Naive thymus-derived CD4-positive, alpha-beta T cell (primary cell): ENCODE measurements at regions not wholly inside any gene's neighbourhood (a gene's known extent, or its start where the extent isn't known, plus 50 kb on each side); places are given as distances from the start of the nearest gene placed in this dataset.

Experiments used
- ATAC-seq: fragments of 150-1000 bp; cut with Tn5 transposase; 2 replicates; pipeline ENCODE4 v1.10.0; 2021; ENCODE audit warnings: mild to moderate bottlenecking, moderate library complexity
- CTCF ChIA-PET: fragments of 350-600 bp; sonication (Branson Sonifier 250); formaldehyde crosslinking; loops from one replicate; lab custom pipeline; 2021; ENCODE audit warnings: antibody characterized with exemption; lab: Charles Lee
- POLR2A ChIA-PET: fragments of 350-600 bp; sonication (Branson Sonifier 250); formaldehyde crosslinking; loops from one replicate; lab custom pipeline; 2021; ENCODE audit warnings: antibody characterized with exemption, inconsistent platforms; lab: Charles Lee
- DNase-seq, 9 donors: peaks; one replicate each; pipeline versions ENCODE4 v3.0.0 to v3.0.0-alpha.2; 2020 to 2022; ENCODE audit warnings: mixed read lengths in 1 of 9
- H3K27ac ChIP-seq: one replicate; pipeline ENCODE4 v1.7.0; 2013; ENCODE audit warnings: mild to moderate bottlenecking, low read depth, low read length, moderate library complexity
- H3K27me3 ChIP-seq, 2 donors: one replicate each; pipeline ENCODE4 v1.7.0; 2013; ENCODE audit warnings: low read length in 2 of 2, mild to moderate bottlenecking in 2 of 2, moderate library complexity in 2 of 2; ENCODE audit not compliant: control insufficient read depth in 2 of 2, insufficient read depth in 2 of 2
- H3K36me3 ChIP-seq, 3 experiments: 1 replicate in 2 of 3; 2 replicates in 1 of 3; pipeline ENCODE4 v1.7.0; 2013; ENCODE audit warnings: low read length in 3 of 3, mild to moderate bottlenecking in 3 of 3, moderate library complexity in 1 of 3; ENCODE audit not compliant: insufficient read depth in 3 of 3, control insufficient read depth in 2 of 3
- H3K4me1 ChIP-seq, 2 donors: one replicate each; pipeline ENCODE4 v1.7.0; 2013; ENCODE audit warnings: low read length in 2 of 2, mild to moderate bottlenecking in 2 of 2, moderate library complexity in 1 of 2; ENCODE audit not compliant: control insufficient read depth in 2 of 2, insufficient read depth in 2 of 2
- H3K4me3 ChIP-seq: 2 replicates; pipeline ENCODE4 v1.7.0; 2013; ENCODE audit warnings: mild to moderate bottlenecking, low read length
- H3K9me3 ChIP-seq, 3 experiments: 1 replicate in 2 of 3; 2 replicates in 1 of 3; pipeline ENCODE4 v1.7.0; 2013; ENCODE audit warnings: low read length in 3 of 3; ENCODE audit not compliant: control insufficient read depth in 2 of 3
- H3K27ac Mint-ChIP-seq, 9 donors: one replicate each; pipeline ENCODE4 v1.8.0; 2020 to 2022; ENCODE audit warnings: mixed read lengths in 9 of 9, mild to moderate bottlenecking in 8 of 9, moderate library complexity in 5 of 9, inconsistent platforms in 2 of 9
- H3K27me3 Mint-ChIP-seq, 5 donors: one replicate each; pipeline ENCODE4 v1.8.0; 2021 to 2022; ENCODE audit warnings: mixed read lengths in 5 of 5, mild to moderate bottlenecking in 1 of 5
- H3K36me3 Mint-ChIP-seq, 5 donors: one replicate each; pipeline ENCODE4 v1.8.0; 2020 to 2022; ENCODE audit warnings: mixed read lengths in 5 of 5, mild to moderate bottlenecking in 3 of 5, inconsistent platforms in 1 of 5
- H3K4me1 Mint-ChIP-seq, 7 donors: one replicate each; pipeline ENCODE4 v1.8.0; 2020 to 2022; ENCODE audit warnings: mixed read lengths in 7 of 7, mild to moderate bottlenecking in 3 of 7, inconsistent platforms in 1 of 7
- H3K4me3 Mint-ChIP-seq, 10 donors: one replicate each; pipeline ENCODE4 v1.8.0; 2020 to 2022; ENCODE audit warnings: mild to moderate bottlenecking in 10 of 10, mixed read lengths in 10 of 10, moderate library complexity in 6 of 10, inconsistent platforms in 2 of 10
- H3K9me3 Mint-ChIP-seq, 11 donors: one replicate each; pipeline ENCODE4 v1.8.0; 2020 to 2022; ENCODE audit warnings: mixed read lengths in 11 of 11, mild to moderate bottlenecking in 4 of 11, inconsistent platforms in 1 of 11, moderate library complexity in 1 of 11
- intact Hi-C, 2 donors: fragments of 100-400 bp; cut with micrococcal nuclease; formaldehyde crosslinking; loops; one replicate each; pipeline ENCODE4 v1.15.1; 2023

- no peak overlapping the region for H3K27ac ChIP-seq
- Mint-ChIP-seq H3K4me1 (peaks cover 0 to 2% (median 0%) of the 10 kb centered on the region in 7 donors), H3K27me3 (peaks cover 0 to 21% (median 12%) of the 10 kb centered on the region in 5 donors), H3K9me3 (peaks cover 0 to 8% (median 2%) of the 10 kb centered on the region in 11 donors), H3K36me3 (peaks cover 0 to 4% (median 0%) of the 10 kb centered on the region in 5 donors), H3K4me3 (no peak overlapping the region), H3K27ac (no peak overlapping the region)
- POLR2A ChIA-PET: no interaction called here
- ATAC-seq (no peak), DNase-seq (no peak)
- no peaks in the 10 kb centered on the region for H3K4me1 ChIP-seq
- no peaks in the 10 kb centered on the region for H3K9me3 ChIP-seq
- no peak overlapping the region for H3K4me3 ChIP-seq
- H3K27me3 ChIP-seq: no peaks in the 10 kb centered on the region
- no peaks in the 10 kb centered on the region for H3K36me3 ChIP-seq
- CTCF ChIA-PET: no interaction called here
- intact Hi-C loops: no loop called here
Measured at GRCh38 chr1:5734414-5734813, 257.8 kb downstream of the NPHP4 start.

DNA sequence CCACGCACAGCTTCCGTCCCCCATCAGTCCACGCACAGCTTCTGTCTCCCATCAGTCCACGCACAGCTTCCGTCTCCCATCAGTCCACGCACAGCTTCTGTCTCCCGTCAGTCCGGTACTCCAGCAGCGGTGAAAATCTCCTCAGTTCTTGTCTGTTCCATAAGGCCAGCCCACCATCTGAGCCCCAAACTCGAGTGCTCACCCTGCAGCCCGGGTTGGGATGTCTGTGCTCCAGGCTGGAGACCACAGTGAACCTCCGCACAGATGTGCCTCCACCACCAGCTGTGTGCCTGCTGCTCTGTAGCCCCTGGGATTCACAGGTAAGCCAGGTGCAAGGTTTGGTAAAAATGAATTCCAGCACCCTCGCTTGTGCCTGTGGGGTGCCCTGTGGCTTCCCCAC lies 258.6 kb downstream of the NPHP4 start:
- Histone ChIP-seq H3K4me1 (no peaks in the 10 kb centered on the region), H3K36me3 (no peaks in the 10 kb centered on the region), H3K4me3 (no peak overlapping the region), H3K9me3 (no peaks in the 10 kb centered on the region), H3K27me3 (no peaks in the 10 kb centered on the region), H3K27ac (no peak overlapping the region)
- peaks cover 0 to 2% (median 0%) of the 10 kb centered on the region in 7 donors for H3K4me1 Mint-ChIP-seq
- H3K27me3 Mint-ChIP-seq: peaks cover 0 to 23% (median 12%) of the 10 kb centered on the region in 5 donors
- H3K36me3 Mint-ChIP-seq: peaks cover 0 to 4% (median 0%) of the 10 kb centered on the region in 5 donors
- intact Hi-C loops: no loop called here
- no peak overlapping the region for H3K4me3 Mint-ChIP-seq
- H3K9me3 Mint-ChIP-seq: peaks cover 0 to 8% (median 2%) of the 10 kb centered on the region in 11 donors
- no peak overlapping the region for H3K27ac Mint-ChIP-seq
- POLR2A ChIA-PET: no interaction called here
- ATAC-seq (no peak), DNase-seq (no peak)
- CTCF ChIA-PET: no interaction called here

DNA sequence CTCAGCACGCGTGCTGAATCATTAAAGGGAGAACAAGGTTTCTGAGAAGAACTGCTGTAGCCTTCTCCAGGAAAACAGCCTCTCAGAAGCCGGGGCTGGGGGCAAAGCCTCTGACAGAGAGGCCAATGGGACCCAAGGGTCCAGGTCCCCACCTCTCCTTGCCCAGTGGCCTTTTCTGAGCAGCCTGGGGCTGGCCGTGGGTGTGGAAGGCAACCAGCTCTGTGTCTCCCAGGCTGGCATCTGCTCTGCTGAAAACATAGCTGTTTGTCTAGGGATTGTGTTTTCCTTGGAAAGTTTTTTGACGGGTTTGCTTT lies 261.2 kb downstream of the NPHP4 start:
- DNase-seq (no peak), ATAC-seq (no peak)
- Histone ChIP-seq H3K27me3 (no peaks in the 10 kb centered on the region), H3K36me3 (no peaks in the 10 kb centered on the region), H3K27ac (no peak overlapping the region), H3K4me1 (no peaks in the 10 kb centered on the region), H3K9me3 (no peaks in the 10 kb centered on the region), H3K4me3 (no peak overlapping the region)
- intact Hi-C loops: no loop called here
- Mint-ChIP-seq H3K9me3 (peaks cover 0 to 4% (median 0%) of the 10 kb centered on the region in 11 donors), H3K4me3 (no peak overlapping the region), H3K27ac (no peak overlapping the region), H3K4me1 (no peaks in the 10 kb centered on the region), H3K27me3 (peaks cover 0 to 30% (median 9%) of the 10 kb centered on the region in 5 donors), H3K36me3 (no peaks in the 10 kb centered on the region)
- POLR2A ChIA-PET: no interaction called here
- CTCF ChIA-PET: no interaction called here

GRCh38 chr1:5730272-5731109 lies 261.7 kb downstream of the NPHP4 start:
- DNase-seq (no peak), ATAC-seq (no peak)
- H3K27ac Mint-ChIP-seq: no peak overlapping the region
- POLR2A ChIA-PET: no interaction called here
- no peaks in the 10 kb centered on the region for H3K9me3 ChIP-seq
- peaks cover 0 to 3% (median 0%) of the 10 kb centered on the region in 11 donors for H3K9me3 Mint-ChIP-seq
- no peaks in the 10 kb centered on the region for H3K27me3 ChIP-seq
- CTCF ChIA-PET: no interaction called here
- no peaks in the 10 kb centered on the region for H3K36me3 ChIP-seq
- intact Hi-C loops: no loop called here
- no peaks in the 10 kb centered on the region for H3K4me1 ChIP-seq
- H3K36me3 Mint-ChIP-seq: no peaks in the 10 kb centered on the region
- H3K4me1 Mint-ChIP-seq: no peaks in the 10 kb centered on the region
- no peak overlapping the region for H3K27ac ChIP-seq
- no peak overlapping the region for H3K4me3 ChIP-seq
- no peak overlapping the region for H3K4me3 Mint-ChIP-seq
- H3K27me3 Mint-ChIP-seq: peaks cover 0 to 30% (median 6%) of the 10 kb centered on the region in 5 donors

DNA sequence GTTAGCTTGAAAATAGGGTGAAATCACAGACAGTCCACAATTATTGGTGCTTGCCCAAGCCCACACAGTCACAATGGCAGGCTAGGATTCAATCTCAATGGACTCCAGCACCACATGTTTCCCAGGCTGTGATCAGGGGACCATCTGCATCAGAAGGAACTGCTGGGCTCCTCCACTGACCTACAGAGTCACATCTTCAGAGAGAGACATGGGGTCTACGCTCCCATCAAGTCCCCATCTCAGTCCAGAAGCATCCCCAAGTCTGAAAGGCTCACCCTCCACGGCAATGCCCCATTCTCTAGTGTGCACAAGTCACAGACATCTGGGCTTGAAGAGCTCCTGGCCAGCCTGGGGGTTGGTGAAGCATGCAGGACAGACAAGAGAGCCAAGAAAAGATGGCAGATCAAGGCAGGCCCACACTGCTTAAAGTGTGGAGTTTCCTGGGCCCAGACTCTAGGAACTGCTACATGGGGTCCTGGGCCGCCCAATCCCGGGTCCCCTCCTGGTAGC lies 262.5 kb downstream of the NPHP4 start:
- H3K4me3 ChIP-seq: no peak overlapping the region
- no peaks in the 10 kb centered on the region for H3K9me3 ChIP-seq
- ATAC-seq (no peak), DNase-seq (no peak)
- no peak overlapping the region for H3K4me3 Mint-ChIP-seq
- no peaks in the 10 kb centered on the region for H3K27me3 ChIP-seq
- H3K4me1 Mint-ChIP-seq: no peaks in the 10 kb centered on the region
- H3K27ac Mint-ChIP-seq: no peak overlapping the region
- H3K36me3 ChIP-seq: no peaks in the 10 kb centered on the region
- H3K9me3 Mint-ChIP-seq: peaks cover 0 to 1% (median 0%) of the 10 kb centered on the region in 11 donors
- no peaks in the 10 kb centered on the region for H3K4me1 ChIP-seq
- H3K27ac ChIP-seq: no peak overlapping the region
- peaks cover 0 to 38% (median 10%) of the 10 kb centered on the region in 5 donors for H3K27me3 Mint-ChIP-seq
- ChIA-PET POLR2A (no interaction called here), CTCF (no interaction called here)
- H3K36me3 Mint-ChIP-seq: no peaks in the 10 kb centered on the region
- intact Hi-C loops: no loop called here

GRCh38 chr1:5728663-5729355 lies 263.4 kb downstream of the NPHP4 start:
- DNase-seq (no peak), ATAC-seq (no peak)
- H3K36me3 Mint-ChIP-seq: no peaks in the 10 kb centered on the region
- Histone ChIP-seq H3K27ac (no peak overlapping the region), H3K27me3 (no peaks in the 10 kb centered on the region), H3K9me3 (no peaks in the 10 kb centered on the region), H3K36me3 (no peaks in the 10 kb centered on the region), H3K4me3 (no peak overlapping the region), H3K4me1 (no peaks in the 10 kb centered on the region)
- no peak overlapping the region for H3K4me3 Mint-ChIP-seq
- CTCF ChIA-PET: no interaction called here
- intact Hi-C loops: no loop called here
- no peaks in the 10 kb centered on the region for H3K4me1 Mint-ChIP-seq
- POLR2A ChIA-PET: no interaction called here
- H3K27ac Mint-ChIP-seq: no peak overlapping the region
- H3K9me3 Mint-ChIP-seq: peaks cover 0 to 3% (median 0%) of the 10 kb centered on the region in 11 donors
- H3K27me3 Mint-ChIP-seq: peaks cover 0 to 34% (median 12%) of the 10 kb centered on the region in 5 donors
